ENCODE measurements at regions not wholly inside any gene's neighbourhood (a gene's known extent, or its start where the extent isn't known, plus 50 kb on each side); places are given as distances from the start of the nearest gene placed in this dataset.

GRCh38 chr3:163043074-163043473, 1546.5 kb downstream of the OTOL1 start:
- Histone ChIP-seq H4K5ac (ENCODE audit: insufficient read length, low read depth, low read length) (no peak overlapping the region), H3K27ac (ENCODE audit: insufficient read length, low read depth, low read length) (no peak overlapping the region), H2BK120ac (ENCODE audit: low read depth, low read length, poor library complexity, severe bottlenecking) (no peak overlapping the region), H3K4me2 (ENCODE audit: insufficient read depth, insufficient read length, low read length) (no peak overlapping the region), H3K9me3 (ENCODE audit: control insufficient read depth, low read depth, low read length) (no peaks in the 10 kb centered on the region), H2BK15ac (ENCODE audit: low read depth, low read length) (no peak overlapping the region), H3K14ac (ENCODE audit: insufficient read depth, low read length) (no peak overlapping the region), H3K18ac (ENCODE audit: insufficient read length, low read depth, low read length) (no peak overlapping the region), H3K4me1 (ENCODE audit: insufficient read depth, low read length) (no peaks in the 10 kb centered on the region; the same call in 1 of the 2 replicates), H3K23ac (ENCODE audit: insufficient read length, low read depth, low read length) (no peak overlapping the region), H2AFZ (ENCODE audit: low read length) (no peak overlapping the region), H3K4ac (ENCODE audit: low read depth, low read length) (no peak overlapping the region), H3K27me3 (ENCODE audit: insufficient read depth, low read length) (no peaks in the 10 kb centered on the region), H3K23me2 (ENCODE audit: insufficient read length, low read depth, low read length, poor library complexity, severe bottlenecking) (no peaks in the 10 kb centered on the region), H3K56ac (ENCODE audit: insufficient read length, low read depth, low read length) (no peak overlapping the region), H3K79me1 (ENCODE audit: insufficient read depth, low read depth, low read length, poor library complexity, severe bottlenecking) (no peaks in the 10 kb centered on the region), H4K91ac (ENCODE audit: insufficient read length, low read depth, low read length) (no peak overlapping the region), H3K79me2 (ENCODE audit: insufficient read depth, low read length) (no peaks in the 10 kb centered on the region), H2BK12ac (ENCODE audit: insufficient read length, low read depth, low read length) (no peak overlapping the region), H4K8ac (replicated peaks; ENCODE audit: insufficient read length, low read depth, low read length) (no peak overlapping the region), H2BK5ac (ENCODE audit: insufficient read length, low read length) (no peak overlapping the region), H2BK20ac (ENCODE audit: low read depth, low read length, poor library complexity, severe bottlenecking) (no peak overlapping the region), H2AK5ac (ENCODE audit: insufficient read length, low read length) (no peak overlapping the region), H4K20me1 (ENCODE audit: control insufficient read depth, insufficient read depth, insufficient read length) (no peaks in the 10 kb centered on the region), H3T11ph (ENCODE audit: low read length) (no peak overlapping the region), H3K9ac (ENCODE audit: extremely low read depth, insufficient read length, low read length) (no peak overlapping the region)
- Mint-ChIP-seq H3K27me3 (ENCODE audit: low read depth) (no peaks in the 10 kb centered on the region), H3K36me3 (ENCODE audit: insufficient read depth in 1 of 3, low read depth in 3 of 3) (peaks cover 8 to 21% (median 14%) of the 10 kb centered on the region in 3 experiments), H3K4me1 (no peaks in the 10 kb centered on the region), H3K9me3 (peaks cover 7 to 16% of the 10 kb centered on the region in 2 experiments; a peak in 4 of 5 replicates), H3K4me3 (no peak overlapping the region), H3K27ac (no peak overlapping the region)
- no peak for DNase-seq
- TF ChIP-seq CTCF (conservative IDR thresholded peaks at IDR 0.05), result peak; percentile 56
- WGBS (ENCODE audit: extremely low coverage, insufficient read length, low lambda C conversion rate), result no CpG with 5 or more reads among the region's 3 CpGs

Measured in H9 (cell line).